HepG2 (cell line): ENCODE measurements at regions not wholly inside any gene's neighbourhood (a gene's known extent, or its start where the extent isn't known, plus 50 kb on each side); places are given as distances from the start of the nearest gene placed in this dataset.

Experiments
- GATA4 ChIP-seq: sonication (generic); IDR thresholded peaks from 2 replicates; pipeline ENCODE4 v1.6.1; 2016; ENCODE audit warnings: antibody characterized with exemption, low read depth, borderline replicate concordance
- NCOA2 ChIP-seq: sonication (generic); formaldehyde crosslinking; IDR thresholded peaks from 2 replicates; pipeline ENCODE4 v1.8.0; 2022; ENCODE audit warnings: inconsistent platforms
- NFE2L1 ChIP-seq: sonication (generic); formaldehyde crosslinking; IDR thresholded peaks from 2 replicates; pipeline ENCODE4 v1.4.0; 2020; ENCODE audit warnings: missing genetic modification reagents, mild to moderate bottlenecking, borderline replicate concordance
- NR3C1 ChIP-seq: sonication (generic); formaldehyde crosslinking; IDR thresholded peaks from 2 replicates; pipeline ENCODE4 v1.4.0; 2020; ENCODE audit warnings: missing genetic modification reagents
- ZNF766 ChIP-seq: sonication (generic); formaldehyde crosslinking; IDR thresholded peaks from 2 replicates; pipeline ENCODE4 v1.5.0; 2020; ENCODE audit warnings: missing genetic modification reagents, borderline replicate concordance

- no peak for TF ChIP-seq ZNF766 (CRISPR knock-in tag)
- TF ChIP-seq NCOA2 (CRISPR knock-in tag), result no peak
- TF ChIP-seq NR3C1 (CRISPR knock-in tag), result no peak
- TF ChIP-seq NFE2L1 (CRISPR knock-in tag), result no peak
- no peak for TF ChIP-seq GATA4
Measured at GRCh38 chr5:114266374-114266773, 95.5 kb upstream of the KCNN2 start.
